ENCODE measurements at regions not wholly inside any gene's neighbourhood (a gene's known extent, or its start where the extent isn't known, plus 50 kb on each side); places are given as distances from the start of the nearest gene placed in this dataset.

DNA sequence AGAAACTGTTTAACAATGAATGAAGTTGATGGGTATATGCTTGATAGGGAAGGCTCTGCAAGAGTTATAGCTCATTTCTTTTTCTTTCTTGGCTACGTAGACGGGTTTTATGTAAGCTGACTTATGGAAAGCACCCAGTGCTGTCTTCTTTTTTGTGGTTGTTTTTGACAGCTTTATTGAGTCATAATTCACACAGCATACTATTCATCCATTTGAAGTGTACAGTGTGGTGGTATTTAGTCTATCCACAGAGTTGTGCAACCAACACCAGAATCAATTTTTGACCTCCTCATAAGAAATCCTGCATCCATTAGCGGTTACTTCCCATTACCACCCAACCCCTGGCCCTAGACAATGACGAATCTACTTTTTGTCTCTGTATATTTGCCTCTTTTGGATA, 240.6 kb upstream of the KIAA1217 start:
- H3K9ac ChIP-seq (ENCODE audit: extremely low read depth, low read length, poor library complexity, severe bottlenecking): no peak overlapping the region
- whole genome bisulfite sequencing, 2 experiments (ENCODE audit: insufficient coverage in 1 of 2, insufficient read length in 1 of 2): 92 to 100% methylated on average over 2 to 4 of the region's 4 CpGs
- Mint-ChIP-seq H3K4me1 (no peaks in the 10 kb centered on the region), H3K36me3 (ENCODE audit: low read depth) (no peaks in the 10 kb centered on the region), H3K9me3 (peaks cover 2% of the 10 kb centered on the region), H3K27me3 (ENCODE audit: insufficient read depth) (no peaks in the 10 kb centered on the region), H3K4me3 (no peak overlapping the region), H3K27ac (no peak overlapping the region)
- no peaks in the 10 kb centered on the region for H3K9me3 ChIP-seq (ENCODE audit: control insufficient read depth, low read length)
- no peak overlapping the region for H3K4me3 ChIP-seq (ENCODE audit: low read length)
- no peaks in the 10 kb centered on the region for H3K36me3 ChIP-seq (ENCODE audit: control insufficient read depth, insufficient read depth, low read length)
- no peak for DNase-seq
- H3K27me3 ChIP-seq (ENCODE audit: control insufficient read depth, insufficient read depth, low read length, poor library complexity, severe bottlenecking): no peaks in the 10 kb centered on the region
- no peaks in the 10 kb centered on the region for H3K4me1 ChIP-seq (ENCODE audit: control insufficient read depth, insufficient read depth, low read length)
- H3K27ac ChIP-seq (ENCODE audit: low read depth, low read length): no peak overlapping the region
- TF ChIP-seq, protein P1, sequence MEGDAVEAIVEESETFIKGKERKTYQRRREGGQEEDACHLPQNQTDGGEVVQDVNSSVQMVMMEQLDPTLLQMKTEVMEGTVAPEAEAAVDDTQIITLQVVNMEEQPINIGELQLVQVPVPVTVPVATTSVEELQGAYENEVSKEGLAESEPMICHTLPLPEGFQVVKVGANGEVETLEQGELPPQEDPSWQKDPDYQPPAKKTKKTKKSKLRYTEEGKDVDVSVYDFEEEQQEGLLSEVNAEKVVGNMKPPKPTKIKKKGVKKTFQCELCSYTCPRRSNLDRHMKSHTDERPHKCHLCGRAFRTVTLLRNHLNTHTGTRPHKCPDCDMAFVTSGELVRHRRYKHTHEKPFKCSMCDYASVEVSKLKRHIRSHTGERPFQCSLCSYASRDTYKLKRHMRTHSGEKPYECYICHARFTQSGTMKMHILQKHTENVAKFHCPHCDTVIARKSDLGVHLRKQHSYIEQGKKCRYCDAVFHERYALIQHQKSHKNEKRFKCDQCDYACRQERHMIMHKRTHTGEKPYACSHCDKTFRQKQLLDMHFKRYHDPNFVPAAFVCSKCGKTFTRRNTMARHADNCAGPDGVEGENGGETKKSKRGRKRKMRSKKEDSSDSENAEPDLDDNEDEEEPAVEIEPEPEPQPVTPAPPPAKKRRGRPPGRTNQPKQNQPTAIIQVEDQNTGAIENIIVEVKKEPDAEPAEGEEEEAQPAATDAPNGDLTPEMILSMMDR (conservative IDR thresholded peaks at IDR 0.05): no peak

DNA sequence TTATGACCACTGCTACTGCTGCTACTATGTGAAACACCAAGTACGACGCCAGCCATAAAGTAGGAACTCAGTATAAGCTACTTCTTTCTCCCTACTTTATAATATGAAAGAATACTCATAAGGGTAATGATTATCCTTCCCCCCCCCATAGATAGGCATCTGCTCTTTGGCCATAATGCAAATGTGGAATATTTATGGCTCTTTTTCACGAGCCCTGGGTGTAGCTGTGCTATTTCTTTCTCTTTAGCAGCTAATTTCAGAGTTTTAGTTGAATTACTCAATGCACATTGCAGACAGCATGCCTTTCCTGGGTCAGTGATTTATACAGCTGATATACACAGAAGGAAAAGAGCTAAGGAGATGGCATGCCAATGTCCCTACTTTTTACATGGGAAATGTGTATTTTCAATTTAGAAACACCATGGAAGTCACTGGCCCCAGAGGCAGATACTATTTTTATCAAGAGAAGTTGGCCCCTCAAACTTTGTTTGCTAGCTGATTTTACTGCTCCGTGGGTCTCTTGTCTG, 234.1 kb upstream of the KIAA1217 start:
- H3K27ac ChIP-seq (ENCODE audit: low read depth, low read length): no peak overlapping the region
- no peaks in the 10 kb centered on the region for H3K36me3 ChIP-seq (ENCODE audit: control insufficient read depth, insufficient read depth, low read length)
- no peak for DNase-seq
- no peaks in the 10 kb centered on the region for H3K4me1 ChIP-seq (ENCODE audit: control insufficient read depth, insufficient read depth, low read length)
- TF ChIP-seq, protein P1 (conservative IDR thresholded peaks at IDR 0.05): no peak
- Mint-ChIP-seq H3K4me1 (no peaks in the 10 kb centered on the region), H3K27ac (no peak overlapping the region), H3K4me3 (no peak overlapping the region), H3K27me3 (ENCODE audit: insufficient read depth) (no peaks in the 10 kb centered on the region), H3K9me3 (no peaks in the 10 kb centered on the region), H3K36me3 (ENCODE audit: low read depth) (no peaks in the 10 kb centered on the region)
- H3K9me3 ChIP-seq (ENCODE audit: control insufficient read depth, low read length): no peaks in the 10 kb centered on the region
- no peak overlapping the region for H3K9ac ChIP-seq (ENCODE audit: extremely low read depth, low read length, poor library complexity, severe bottlenecking)
- WGBS, 2 experiments (ENCODE audit: insufficient coverage in 1 of 2, insufficient read length in 1 of 2): 75 to 84% methylated on average over 1 to 2 of the region's 4 CpGs
- no peaks in the 10 kb centered on the region for H3K27me3 ChIP-seq (ENCODE audit: control insufficient read depth, insufficient read depth, low read length, poor library complexity, severe bottlenecking)
- no peak overlapping the region for H3K4me3 ChIP-seq (ENCODE audit: low read length)

GRCh38 chr10:23975431-23975830, 233.5 kb upstream of the KIAA1217 start:
- no peak for DNase-seq
- Mint-ChIP-seq H3K27me3 (ENCODE audit: insufficient read depth) (no peaks in the 10 kb centered on the region), H3K36me3 (ENCODE audit: low read depth) (no peaks in the 10 kb centered on the region), H3K9me3 (no peaks in the 10 kb centered on the region), H3K4me3 (no peak overlapping the region), H3K4me1 (peaks cover 2% of the 10 kb centered on the region), H3K27ac (no peak overlapping the region)
- Histone ChIP-seq H3K27ac (ENCODE audit: low read depth, low read length) (no peak overlapping the region), H3K4me3 (ENCODE audit: low read length) (no peak overlapping the region), H3K9ac (ENCODE audit: extremely low read depth, low read length, poor library complexity, severe bottlenecking) (no peak overlapping the region), H3K36me3 (ENCODE audit: control insufficient read depth, insufficient read depth, low read length) (no peaks in the 10 kb centered on the region), H3K4me1 (ENCODE audit: control insufficient read depth, insufficient read depth, low read length) (peaks cover 2% of the 10 kb centered on the region), H3K9me3 (ENCODE audit: control insufficient read depth, low read length) (no peaks in the 10 kb centered on the region), H3K27me3 (ENCODE audit: control insufficient read depth, insufficient read depth, low read length, poor library complexity, severe bottlenecking) (no peaks in the 10 kb centered on the region)
- WGBS, 2 experiments (ENCODE audit: insufficient coverage in 1 of 2, insufficient read length in 1 of 2): 90% methylated on average over 1 of the region's 1 CpG; no CpG with 5 or more reads in 1 of the 2 experiments
- TF ChIP-seq, protein P1 (conservative IDR thresholded peaks at IDR 0.05): no peak

Data from endodermal cell (in vitro differentiated cells).